ENCODE measurements at regions not wholly inside any gene's neighbourhood (a gene's known extent, or its start where the extent isn't known, plus 50 kb on each side); places are given as distances from the start of the nearest gene placed in this dataset.

GRCh38 chr14:104505085-104506074 is 74.2 kb upstream of the C14orf180 start (continued):
- TF ChIP-seq, protein P1, sequence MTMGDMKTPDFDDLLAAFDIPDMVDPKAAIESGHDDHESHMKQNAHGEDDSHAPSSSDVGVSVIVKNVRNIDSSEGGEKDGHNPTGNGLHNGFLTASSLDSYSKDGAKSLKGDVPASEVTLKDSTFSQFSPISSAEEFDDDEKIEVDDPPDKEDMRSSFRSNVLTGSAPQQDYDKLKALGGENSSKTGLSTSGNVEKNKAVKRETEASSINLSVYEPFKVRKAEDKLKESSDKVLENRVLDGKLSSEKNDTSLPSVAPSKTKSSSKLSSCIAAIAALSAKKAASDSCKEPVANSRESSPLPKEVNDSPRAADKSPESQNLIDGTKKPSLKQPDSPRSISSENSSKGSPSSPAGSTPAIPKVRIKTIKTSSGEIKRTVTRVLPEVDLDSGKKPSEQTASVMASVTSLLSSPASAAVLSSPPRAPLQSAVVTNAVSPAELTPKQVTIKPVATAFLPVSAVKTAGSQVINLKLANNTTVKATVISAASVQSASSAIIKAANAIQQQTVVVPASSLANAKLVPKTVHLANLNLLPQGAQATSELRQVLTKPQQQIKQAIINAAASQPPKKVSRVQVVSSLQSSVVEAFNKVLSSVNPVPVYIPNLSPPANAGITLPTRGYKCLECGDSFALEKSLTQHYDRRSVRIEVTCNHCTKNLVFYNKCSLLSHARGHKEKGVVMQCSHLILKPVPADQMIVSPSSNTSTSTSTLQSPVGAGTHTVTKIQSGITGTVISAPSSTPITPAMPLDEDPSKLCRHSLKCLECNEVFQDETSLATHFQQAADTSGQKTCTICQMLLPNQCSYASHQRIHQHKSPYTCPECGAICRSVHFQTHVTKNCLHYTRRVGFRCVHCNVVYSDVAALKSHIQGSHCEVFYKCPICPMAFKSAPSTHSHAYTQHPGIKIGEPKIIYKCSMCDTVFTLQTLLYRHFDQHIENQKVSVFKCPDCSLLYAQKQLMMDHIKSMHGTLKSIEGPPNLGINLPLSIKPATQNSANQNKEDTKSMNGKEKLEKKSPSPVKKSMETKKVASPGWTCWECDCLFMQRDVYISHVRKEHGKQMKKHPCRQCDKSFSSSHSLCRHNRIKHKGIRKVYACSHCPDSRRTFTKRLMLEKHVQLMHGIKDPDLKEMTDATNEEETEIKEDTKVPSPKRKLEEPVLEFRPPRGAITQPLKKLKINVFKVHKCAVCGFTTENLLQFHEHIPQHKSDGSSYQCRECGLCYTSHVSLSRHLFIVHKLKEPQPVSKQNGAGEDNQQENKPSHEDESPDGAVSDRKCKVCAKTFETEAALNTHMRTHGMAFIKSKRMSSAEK (CRISPR knock-in tag; IDR thresholded peaks at IDR 0.05; ENCODE audit: borderline replicate concordance) = no peak
- TF ChIP-seq, protein P2, sequence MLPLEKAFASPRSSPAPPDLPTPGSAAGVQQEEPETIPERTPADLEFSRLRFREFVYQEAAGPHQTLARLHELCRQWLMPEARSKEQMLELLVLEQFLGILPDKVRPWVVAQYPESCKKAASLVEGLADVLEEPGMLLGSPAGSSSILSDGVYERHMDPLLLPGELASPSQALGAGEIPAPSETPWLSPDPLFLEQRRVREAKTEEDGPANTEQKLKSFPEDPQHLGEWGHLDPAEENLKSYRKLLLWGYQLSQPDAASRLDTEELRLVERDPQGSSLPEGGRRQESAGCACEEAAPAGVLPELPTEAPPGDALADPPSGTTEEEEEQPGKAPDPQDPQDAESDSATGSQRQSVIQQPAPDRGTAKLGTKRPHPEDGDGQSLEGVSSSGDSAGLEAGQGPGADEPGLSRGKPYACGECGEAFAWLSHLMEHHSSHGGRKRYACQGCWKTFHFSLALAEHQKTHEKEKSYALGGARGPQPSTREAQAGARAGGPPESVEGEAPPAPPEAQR (CRISPR knock-in tag; IDR thresholded peaks at IDR 0.05) = no peak
- no peak for TF ChIP-seq GABPB1 (CRISPR knock-in tag; IDR thresholded peaks at IDR 0.05)
- no peak for TF ChIP-seq CBFB (CRISPR knock-in tag; IDR thresholded peaks at IDR 0.05; ENCODE audit: low read depth)
- TF ChIP-seq GTF2I (CRISPR knock-in tag; conservative IDR thresholded peaks at IDR 0.05) = no peak
- TF ChIP-seq PRRX2 (CRISPR knock-in tag; IDR thresholded peaks at IDR 0.05) = no peak
- TF ChIP-seq HMGA2 (CRISPR knock-in tag; IDR thresholded peaks at IDR 0.05) = no peak
- TF ChIP-seq ETV6 (CRISPR knock-in tag; IDR thresholded peaks at IDR 0.05) = no peak
- no peak for TF ChIP-seq MXD4 (CRISPR knock-in tag; IDR thresholded peaks at IDR 0.05; ENCODE audit: borderline replicate concordance)
- TF ChIP-seq ZMAT4 (CRISPR knock-in tag; IDR thresholded peaks at IDR 0.05) = no peak
- no peak for TF ChIP-seq NFE2L1 (CRISPR knock-in tag; IDR thresholded peaks at IDR 0.05)
- TF ChIP-seq ATF6 (CRISPR knock-in tag; IDR thresholded peaks at IDR 0.05) = no peak
- no peak for TF ChIP-seq JUN (CRISPR knock-in tag; IDR thresholded peaks at IDR 0.05)
- TF ChIP-seq ARID4B (CRISPR knock-in tag; IDR thresholded peaks at IDR 0.05; ENCODE audit: borderline replicate concordance) = no peak
- TF ChIP-seq, protein P3, sequence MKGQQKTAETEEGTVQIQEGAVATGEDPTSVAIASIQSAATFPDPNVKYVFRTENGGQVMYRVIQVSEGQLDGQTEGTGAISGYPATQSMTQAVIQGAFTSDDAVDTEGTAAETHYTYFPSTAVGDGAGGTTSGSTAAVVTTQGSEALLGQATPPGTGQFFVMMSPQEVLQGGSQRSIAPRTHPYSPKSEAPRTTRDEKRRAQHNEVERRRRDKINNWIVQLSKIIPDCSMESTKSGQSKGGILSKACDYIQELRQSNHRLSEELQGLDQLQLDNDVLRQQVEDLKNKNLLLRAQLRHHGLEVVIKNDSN (CRISPR knock-in tag; IDR thresholded peaks at IDR 0.05) = no peak
- TF ChIP-seq SMAD4 (CRISPR knock-in tag; IDR thresholded peaks at IDR 0.05) = no peak
- no peak for TF ChIP-seq CREB1 (CRISPR knock-in tag; IDR thresholded peaks at IDR 0.05)

Data from WTC11 (cell line).